Kidney glomerular epithelial cell (primary cell): ENCODE measurements at regions not wholly inside any gene's neighbourhood (a gene's known extent, or its start where the extent isn't known, plus 50 kb on each side); places are given as distances from the start of the nearest gene placed in this dataset.

ENCODE experiments used
- DNase-seq: peaks from one replicate; lab custom pipeline; 2025; lab: John Stamatoyannopoulos, UW

GRCh38 chr14:21735200-21735599 is 61.6 kb upstream of the OR4E1 start:
- DNase-seq, result no peak

DNA sequence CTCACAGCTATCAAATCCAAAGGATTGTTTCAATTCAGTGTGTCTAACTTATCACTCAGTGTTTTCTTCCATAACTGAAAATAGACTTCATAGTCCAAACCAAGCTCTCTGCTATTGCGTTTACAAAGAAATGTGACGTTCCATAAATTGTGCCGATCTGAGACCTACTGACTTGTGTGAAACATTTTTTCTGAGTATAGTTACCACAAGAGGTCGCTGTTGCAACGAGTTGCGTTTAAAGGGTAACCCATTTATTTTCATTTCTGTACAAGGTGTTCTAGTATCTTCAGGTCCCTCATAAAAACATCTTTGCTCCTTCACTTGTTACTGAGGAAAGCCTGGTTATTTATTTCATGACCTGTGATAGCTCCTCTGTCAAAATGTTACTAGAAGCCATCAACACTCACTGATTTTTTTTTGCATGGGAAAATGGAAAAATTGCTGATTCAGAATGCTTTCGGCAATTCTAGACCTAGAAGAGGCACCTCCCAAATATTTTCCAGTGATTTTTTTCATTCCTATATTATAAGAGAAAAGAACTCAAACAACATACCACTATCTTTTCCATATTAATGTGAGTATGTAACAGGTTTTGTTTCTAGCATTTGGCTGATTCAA is 60.9 kb upstream of the OR4E1 start:
- peak; percentile 10 for DNase-seq

DNA sequence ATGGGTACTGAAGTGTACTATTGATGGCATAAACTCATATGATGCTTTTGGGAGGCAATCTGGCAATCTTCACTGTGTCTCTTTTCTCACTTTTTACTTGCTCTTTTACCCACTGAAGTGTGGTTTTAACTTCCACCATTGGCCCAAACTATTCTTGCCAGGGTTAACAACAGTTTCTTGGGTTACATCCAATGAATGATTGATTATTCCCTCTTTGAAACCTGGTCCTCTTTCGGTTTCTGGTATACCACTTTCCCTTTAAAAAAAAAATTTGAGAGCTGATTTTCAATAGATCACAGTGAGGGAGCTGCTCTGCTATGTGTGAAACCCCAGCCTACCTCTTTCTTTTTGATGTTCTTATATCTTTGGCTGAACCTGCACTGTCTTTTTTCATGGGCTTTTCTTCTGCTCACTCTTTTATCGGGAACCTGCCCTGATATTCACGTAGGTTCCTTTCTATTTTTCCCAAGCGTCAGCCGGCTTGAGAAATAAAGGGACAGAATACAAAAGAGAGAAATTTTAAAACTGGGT is 56.1 kb upstream of the OR4E1 start:
- no peak for DNase-seq

GRCh38 chr14:21725250-21725649 is 51.6 kb upstream of the OR4E1 start:
- DNase-seq, result no peak

GRCh38 chr14:21724090-21724973 is 50.7 kb upstream of the OR4E1 start:
- no peak for DNase-seq

DNA sequence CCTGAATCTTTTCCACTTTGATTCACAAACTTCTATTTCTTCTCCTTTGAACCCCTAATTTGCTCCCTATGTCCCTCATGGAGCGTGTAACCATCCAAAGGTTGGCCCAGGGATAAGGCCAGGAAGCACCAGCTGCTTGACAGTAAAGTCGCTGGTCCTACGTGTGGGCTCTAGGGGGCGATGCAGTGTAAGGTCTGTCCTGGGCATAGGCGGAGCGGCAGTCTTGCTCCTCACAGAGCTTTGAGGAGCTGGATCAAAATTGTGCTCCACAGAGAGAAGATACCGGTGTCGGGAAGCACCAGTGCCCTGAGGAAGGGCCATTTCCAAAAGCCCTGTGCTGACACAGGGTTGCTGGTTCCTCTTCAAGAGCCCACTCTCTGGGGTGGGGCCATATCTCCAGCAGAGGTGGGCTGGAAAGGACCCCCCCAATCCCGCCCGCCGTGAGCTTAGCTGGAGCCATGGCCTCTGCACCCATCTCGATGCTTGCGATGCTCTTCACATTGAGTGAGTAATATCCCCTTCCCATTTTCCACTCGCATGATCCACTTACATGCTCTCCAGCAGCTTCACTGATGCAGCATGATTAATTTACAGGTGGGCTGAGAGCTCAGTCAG is 49.9 kb upstream of the OR4E1 start:
- no peak for DNase-seq
